ENCODE measurements at regions not wholly inside any gene's neighbourhood (a gene's known extent, or its start where the extent isn't known, plus 50 kb on each side); places are given as distances from the start of the nearest gene placed in this dataset.

GRCh38 chr6:139641376-139641775 is 266.9 kb upstream of the CITED2 start:
- no peak for TF ChIP-seq CTCF (conservative IDR thresholded peaks at IDR 0.05)
- no peak for TF ChIP-seq EZH2 (IDR thresholded peaks at IDR 0.05; ENCODE audit: low read depth)

Measured in PC-9 (cell line).